ENCODE measurements at regions not wholly inside any gene's neighbourhood (a gene's known extent, or its start where the extent isn't known, plus 50 kb on each side); places are given as distances from the start of the nearest gene placed in this dataset.
"Not testable (repeated sequence)": the region's sequence is repeated elsewhere in the genome, so short reads cannot be mapped to it uniquely, and the experiment has no call there.

GRCh38 chrX:16347968-16348670, 180.8 kb downstream of the MAGEB17 start:
- no peak overlapping the region for H3K27ac ChIP-seq
- H3K4me3 ChIP-seq: no peak overlapping the region
- no peak for ATAC-seq (replicated peaks in 6 of 8)
- in situ Hi-C loops (cut with MboI; ENCODE audit: low pct_unique_long_range_greater_than_20kb in 2 of 9, low sequenced_read_pairs in 9 of 9, unreplicated experiment in 9 of 9): no loop called here
- WGBS, 10 experiments: 50 to 96% (median 59%) methylated on average over 2 to 3 of the region's 4 CpGs; no CpG with 5 or more reads in 7 of the 10 experiments
- no peaks in the 10 kb centered on the region for H3K4me1 ChIP-seq (replicated peaks in 1 of 2)

- in situ Hi-C loops (cut with MboI; ENCODE audit: low pct_unique_long_range_greater_than_20kb in 2 of 9, low sequenced_read_pairs in 9 of 9, unreplicated experiment in 9 of 9): no loop called here
- Histone ChIP-seq H3K4me1 (replicated peaks in 1 of 2) (no peaks in the 10 kb centered on the region), H3K4me3 (no peak overlapping the region), H3K27ac (no peak overlapping the region)
- no peak for ATAC-seq (replicated peaks in 6 of 8)
These were observed 190.6 kb downstream of the MAGEB17 start for GRCh38 chrX:16357902-16358301.

- WGBS, 10 experiments: 80% methylated on average over 1 of the region's 15 CpGs; no CpG with 5 or more reads in 9 of the 10 experiments
- in situ Hi-C loops (cut with MboI; ENCODE audit: low pct_unique_long_range_greater_than_20kb in 2 of 9, low sequenced_read_pairs in 9 of 9, unreplicated experiment in 9 of 9): not testable (repeated sequence)
These were observed 192.8 kb downstream of the MAGEB17 start for GRCh38 chrX:16360056-16360455.

DNA sequence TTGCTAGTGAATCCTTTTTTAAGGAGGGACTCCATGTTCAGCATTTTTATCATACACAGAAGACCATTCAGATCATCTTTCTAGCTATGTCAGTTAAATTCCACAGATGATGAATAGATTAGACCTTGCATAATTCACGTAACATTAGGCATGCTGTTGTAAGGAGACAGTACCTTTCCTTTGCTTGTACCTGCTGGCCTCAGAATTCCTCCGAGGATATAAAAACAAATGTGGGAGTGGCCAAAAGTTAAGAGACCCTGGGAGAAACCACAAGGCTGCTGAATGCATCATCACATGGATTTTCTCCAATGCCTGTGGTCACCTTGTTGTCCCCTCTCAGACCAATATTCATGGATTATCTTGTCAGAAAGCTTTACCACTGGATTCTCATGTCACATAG, 201.4 kb downstream of the MAGEB17 start:
- 47 to 100% (median 83%) methylated on average over 1 to 2 of the region's 2 CpGs; no CpG with 5 or more reads in 6 of the 10 experiments for WGBS, 10 experiments
- no peak overlapping the region for H3K4me3 ChIP-seq
- H3K4me1 ChIP-seq (replicated peaks in 1 of 2): no peaks in the 10 kb centered on the region
- in situ Hi-C loops (cut with MboI; ENCODE audit: low pct_unique_long_range_greater_than_20kb in 2 of 9, low sequenced_read_pairs in 9 of 9, unreplicated experiment in 9 of 9): no loop called here
- no peak for ATAC-seq (replicated peaks in 6 of 8)
- H3K27ac ChIP-seq: no peak overlapping the region

More at GRCh38 chrX:16360056-16360455, 192.8 kb downstream of the MAGEB17 start:
- H3K27ac ChIP-seq; H3K4me3 ChIP-seq; H3K4me1 ChIP-seq (replicated peaks in 1 of 2); ATAC-seq (replicated peaks in 6 of 8): not testable (repeated sequence)

DNA sequence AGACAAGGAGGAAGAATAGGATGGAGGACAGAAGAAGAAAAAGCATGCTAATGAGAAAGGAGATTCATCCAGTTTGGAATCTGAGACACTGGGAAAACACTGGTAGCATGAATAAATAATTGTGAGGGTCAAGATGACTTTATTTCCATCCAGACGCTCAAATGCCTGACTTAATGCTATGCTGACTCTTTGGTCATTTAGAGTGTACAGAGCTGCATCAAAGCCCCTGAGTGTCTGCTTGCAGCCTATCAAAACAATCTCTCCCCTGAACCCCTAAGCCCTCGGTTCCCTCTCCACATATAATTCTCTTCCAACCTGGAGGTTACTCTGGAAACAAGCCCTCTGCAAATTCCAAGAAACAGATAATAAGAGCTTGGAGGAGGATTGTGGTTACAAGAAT, 208.8 kb downstream of the MAGEB17 start:
- in situ Hi-C loops (cut with MboI; ENCODE audit: low pct_unique_long_range_greater_than_20kb in 2 of 9, low sequenced_read_pairs in 9 of 9, unreplicated experiment in 9 of 9): no loop called here
- Histone ChIP-seq H3K4me1 (replicated peaks in 1 of 2) (no peaks in the 10 kb centered on the region), H3K27ac (no peak overlapping the region), H3K4me3 (no peak overlapping the region)
- WGBS, 10 experiments: 0 to 92% (median 20%) methylated on average over 1 to 2 of the region's 2 CpGs; no CpG with 5 or more reads in 7 of the 10 experiments
- no peak for ATAC-seq (replicated peaks in 6 of 8)

- Histone ChIP-seq H3K27ac (no peak overlapping the region), H3K4me3 (no peak overlapping the region), H3K4me1 (replicated peaks in 1 of 2) (no peaks in the 10 kb centered on the region)
- no peak for ATAC-seq (replicated peaks in 6 of 8)
- in situ Hi-C loops (cut with MboI; ENCODE audit: low pct_unique_long_range_greater_than_20kb in 2 of 9, low sequenced_read_pairs in 9 of 9, unreplicated experiment in 9 of 9): no loop called here
These were observed 218.8 kb downstream of the MAGEB17 start for GRCh38 chrX:16386126-16386525.

DNA sequence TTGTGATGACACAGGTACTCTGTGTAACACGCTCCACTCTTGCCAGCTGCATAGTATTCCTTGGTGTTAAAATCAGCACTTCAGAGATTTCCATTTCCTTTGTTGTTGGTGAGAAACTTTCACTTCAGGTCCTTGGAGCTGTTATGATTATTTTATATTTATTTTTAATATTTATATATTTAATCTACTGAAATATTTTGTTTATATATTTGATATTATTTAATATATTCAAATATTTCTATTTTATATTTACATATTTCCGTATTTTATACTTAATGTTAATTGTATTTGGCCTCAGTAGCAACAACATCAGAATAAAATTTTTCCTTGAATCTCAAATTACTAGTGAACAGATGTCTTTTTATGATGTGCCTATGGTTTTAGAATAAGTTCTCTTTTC, 225.3 kb downstream of the MAGEB17 start:
- H3K4me3 ChIP-seq: no peak overlapping the region
- H3K27ac ChIP-seq: no peak overlapping the region
- in situ Hi-C loops (cut with MboI; ENCODE audit: low pct_unique_long_range_greater_than_20kb in 2 of 9, low sequenced_read_pairs in 9 of 9, unreplicated experiment in 9 of 9): no loop called here
- WGBS, 10 experiments: 0 to 100% (median 64%) methylated on average over 1 to 2 of the region's 2 CpGs; no CpG with 5 or more reads in 4 of the 10 experiments
- no peaks in the 10 kb centered on the region for H3K4me1 ChIP-seq (replicated peaks in 1 of 2)
- ATAC-seq (replicated peaks in 6 of 8): no peak

- H3K4me3 ChIP-seq: no peak overlapping the region
- ATAC-seq (replicated peaks in 6 of 8): no peak
- WGBS, 10 experiments: 83 to 100% (median 100%) methylated on average over 1 to 3 of the region's 3 CpGs; no CpG with 5 or more reads in 3 of the 10 experiments
- H3K27ac ChIP-seq: no peak overlapping the region
- H3K4me1 ChIP-seq (replicated peaks in 1 of 2): no peaks in the 10 kb centered on the region
- in situ Hi-C loops (cut with MboI; ENCODE audit: low pct_unique_long_range_greater_than_20kb in 2 of 9, low sequenced_read_pairs in 9 of 9, unreplicated experiment in 9 of 9): no loop called here
These were observed 227.0 kb downstream of the MAGEB17 start for GRCh38 chrX:16394290-16394689.

GRCh38 chrX:16403808-16404207, 236.5 kb downstream of the MAGEB17 start:
- ATAC-seq (replicated peaks in 6 of 8): peak in 3 of 8 experiments; percentile 52 to 70 (median 57)
- in situ Hi-C loops (cut with MboI; ENCODE audit: low pct_unique_long_range_greater_than_20kb in 2 of 9, low sequenced_read_pairs in 9 of 9, unreplicated experiment in 9 of 9): no loop called here
- H3K27ac ChIP-seq: no peak overlapping the region
- no peak overlapping the region for H3K4me3 ChIP-seq
- H3K4me1 ChIP-seq (replicated peaks in 1 of 2): no peaks in the 10 kb centered on the region
- 27 to 67% (median 60%) methylated on average over 1 of the region's 2 CpGs; no CpG with 5 or more reads in 7 of the 10 experiments for WGBS, 10 experiments

DNA sequence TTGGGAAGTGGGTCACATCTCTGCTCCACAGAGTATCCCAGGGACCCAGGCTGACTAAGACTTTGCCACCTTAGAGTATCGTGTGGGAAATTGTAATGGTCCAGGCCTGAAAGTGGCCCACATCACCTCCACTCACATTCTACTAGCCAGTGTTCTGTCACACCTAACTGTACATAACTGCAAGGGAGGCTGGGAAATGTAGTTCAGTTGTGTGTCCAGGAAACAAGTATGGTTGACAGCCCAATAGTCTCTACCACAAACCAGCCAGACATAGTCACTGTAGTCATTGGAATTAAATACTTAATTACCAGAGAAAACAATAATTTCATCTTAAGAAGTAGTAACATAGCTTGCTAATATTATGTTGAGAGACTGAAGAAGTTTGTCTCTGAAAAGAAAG, 233.4 kb upstream of the S100G start:
- 100% methylated on average over 1 of the region's 1 CpG; no CpG with 5 or more reads in 8 of the 10 experiments for WGBS, 10 experiments
- H3K4me3 ChIP-seq: no peak overlapping the region
- no peaks in the 10 kb centered on the region for H3K4me1 ChIP-seq (replicated peaks in 1 of 2)
- no peak for ATAC-seq (replicated peaks in 6 of 8)
- in situ Hi-C loops (cut with MboI; ENCODE audit: low pct_unique_long_range_greater_than_20kb in 2 of 9, low sequenced_read_pairs in 9 of 9, unreplicated experiment in 9 of 9): no loop called here
- no peak overlapping the region for H3K27ac ChIP-seq

GRCh38 chrX:16418650-16419049, 231.3 kb upstream of the S100G start:
- no peak for ATAC-seq (replicated peaks in 6 of 8)
- no peak overlapping the region for H3K4me3 ChIP-seq
- no peaks in the 10 kb centered on the region for H3K4me1 ChIP-seq (replicated peaks in 1 of 2)
- no peak overlapping the region for H3K27ac ChIP-seq
- in situ Hi-C loops (cut with MboI; ENCODE audit: low pct_unique_long_range_greater_than_20kb in 2 of 9, low sequenced_read_pairs in 9 of 9, unreplicated experiment in 9 of 9): no loop called here

- Histone ChIP-seq H3K27ac (no peak overlapping the region), H3K4me1 (replicated peaks in 1 of 2) (no peaks in the 10 kb centered on the region), H3K4me3 (no peak overlapping the region)
- 79 to 100% (median 97%) methylated on average over 1 to 3 of the region's 3 CpGs; no CpG with 5 or more reads in 6 of the 10 experiments for WGBS, 10 experiments
- peak in 1 of 8 experiments; percentile 25 for ATAC-seq (replicated peaks in 6 of 8)
- in situ Hi-C loops (cut with MboI; ENCODE audit: low pct_unique_long_range_greater_than_20kb in 2 of 9, low sequenced_read_pairs in 9 of 9, unreplicated experiment in 9 of 9): loop anchor here in 3 of 9 experiments (25.0 kb wide), 2 partner anchors 235 to 315 kb away; partner anchors contain the start of genes S100G (in 2 of the 3) and GRPR (in 1 of the 3)
These were observed 222.3 kb upstream of the S100G start for GRCh38 chrX:16427668-16428067.

- H3K4me1 ChIP-seq (replicated peaks in 1 of 2): no peaks in the 10 kb centered on the region
- in situ Hi-C loops (cut with MboI; ENCODE audit: low pct_unique_long_range_greater_than_20kb in 2 of 9, low sequenced_read_pairs in 9 of 9, unreplicated experiment in 9 of 9): loop anchor here in 3 of 9 experiments (25.0 kb wide), 2 partner anchors 233 to 317 kb away; partner anchors contain the start of genes S100G (in 2 of the 3) and GRPR (in 1 of the 3)
- H3K27ac ChIP-seq: no peak overlapping the region
- no peak overlapping the region for H3K4me3 ChIP-seq
- 100% methylated on average over 1 of the region's 4 CpGs; no CpG with 5 or more reads in 9 of the 10 experiments for WGBS, 10 experiments
- ATAC-seq (replicated peaks in 6 of 8): peak in 1 of 8 experiments; percentile 50
These were observed 220.6 kb upstream of the S100G start for GRCh38 chrX:16429406-16429805.

DNA sequence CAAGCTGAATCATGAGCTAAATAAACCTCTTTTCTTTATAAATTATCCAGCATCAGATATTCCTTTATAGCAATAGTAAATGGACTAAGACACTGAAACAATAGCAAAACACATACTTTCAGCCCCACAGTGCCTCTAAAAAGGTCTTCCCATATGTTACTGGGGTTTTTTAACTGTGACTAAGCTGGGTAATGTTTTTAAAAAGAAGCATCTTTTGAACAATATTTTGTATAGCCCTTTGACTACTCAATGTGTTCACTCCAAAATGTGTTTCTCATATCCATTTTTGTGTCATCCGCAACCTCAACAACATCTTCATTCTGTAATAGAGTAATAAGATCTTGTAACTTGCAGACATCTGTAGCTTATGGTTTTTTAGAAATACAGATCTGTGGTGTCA, 218.7 kb upstream of the S100G start:
- no peaks in the 10 kb centered on the region for H3K4me1 ChIP-seq (replicated peaks in 1 of 2)
- H3K27ac ChIP-seq: no peak overlapping the region
- ATAC-seq (replicated peaks in 6 of 8): no peak
- WGBS, 10 experiments: 80 to 100% (median 100%) methylated on average over 1 of the region's 1 CpG; no CpG with 5 or more reads in 5 of the 10 experiments
- in situ Hi-C loops (cut with MboI; ENCODE audit: low pct_unique_long_range_greater_than_20kb in 2 of 9, low sequenced_read_pairs in 9 of 9, unreplicated experiment in 9 of 9): loop anchor here in 3 of 9 experiments (25.0 kb wide), 2 partner anchors 231 to 319 kb away; partner anchors contain the start of genes S100G (in 2 of the 3) and GRPR (in 1 of the 3)
- H3K4me3 ChIP-seq: no peak overlapping the region
